GM12864 (cell line): ENCODE measurements at regions not wholly inside any gene's neighbourhood (a gene's known extent, or its start where the extent isn't known, plus 50 kb on each side); places are given as distances from the start of the nearest gene placed in this dataset.
"Not testable (repeated sequence)": the region's sequence is repeated elsewhere in the genome, so short reads cannot be mapped to it uniquely, and the experiment has no call there.

Source experiments
- DNase-seq: peaks from one replicate; pipeline ENCODE4 v3.0.0-alpha.2; 2011; ENCODE audit warnings: low read depth
- H3K4me3 ChIP-seq: 2 replicates; pipeline ENCODE4 v1.5.1; 2011; ENCODE audit warnings: mild to moderate bottlenecking, low read depth, low read length, control low read depth
- CTCF ChIP-seq: IDR thresholded peaks from 2 replicates; pipeline ENCODE4 v1.5.1; 2011; ENCODE audit warnings: low read depth, mild to moderate bottlenecking, moderate library complexity, low read length, control low read depth, inconsistent platforms; ENCODE audit errors: missing control alignments

- no peak overlapping the region for H3K4me3 ChIP-seq
- TF ChIP-seq CTCF: no peak
- no peak for DNase-seq
Observed at GRCh38 chr10:117621795-117622420, 79.4 kb downstream of the EMX2 start.

GRCh38 chr10:117622471-117623184, 80.1 kb downstream of the EMX2 start:
- no peak for TF ChIP-seq CTCF
- H3K4me3 ChIP-seq: no peak overlapping the region
- DNase-seq: no peak

GRCh38 chr10:117626228-117626627, 83.7 kb downstream of the EMX2 start:
- TF ChIP-seq CTCF: no peak
- no peak for DNase-seq
- H3K4me3 ChIP-seq: no peak overlapping the region

DNA sequence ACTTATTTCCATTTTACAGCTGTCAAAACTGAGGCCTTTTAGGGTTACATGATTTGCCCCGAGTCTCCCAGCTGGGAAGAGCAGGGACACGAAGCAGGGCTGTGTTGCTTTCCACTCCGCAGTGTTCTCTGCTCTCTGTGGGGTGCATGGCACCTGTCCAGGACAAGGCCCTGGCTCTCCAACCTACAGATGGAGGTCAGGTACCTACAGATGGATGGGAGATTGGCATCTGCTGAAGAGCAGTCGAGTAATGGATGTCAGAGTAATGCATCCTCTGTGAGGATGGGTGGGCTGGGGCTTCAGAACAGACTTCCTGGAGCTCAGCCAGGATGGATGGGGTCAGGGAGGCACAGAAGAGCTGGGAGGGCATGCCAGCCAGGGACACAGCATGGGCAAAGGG, 85.0 kb downstream of the EMX2 start:
- no peak for DNase-seq
- no peak overlapping the region for H3K4me3 ChIP-seq
- TF ChIP-seq CTCF: no peak

DNA sequence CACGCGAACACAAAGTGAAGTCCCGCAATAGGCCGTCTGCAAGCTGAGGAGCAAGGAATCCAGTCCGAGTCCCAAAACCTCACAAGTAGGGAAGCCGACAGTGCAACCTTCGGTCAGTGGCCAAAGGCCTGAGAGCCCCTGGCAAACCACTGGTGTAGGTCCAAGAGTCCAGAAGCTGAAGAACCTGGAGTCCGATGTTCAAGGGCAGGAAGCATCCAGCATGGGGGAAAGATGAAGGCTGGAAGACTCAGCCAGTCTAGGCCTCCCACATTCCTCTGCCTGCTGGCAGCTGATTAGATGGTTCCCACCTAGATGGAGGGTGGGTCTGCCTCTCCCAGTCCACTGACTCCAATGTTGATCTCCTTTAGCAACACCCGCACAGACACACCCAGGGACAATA, 87.2 kb downstream of the EMX2 start:
- H3K4me3 ChIP-seq, DNase-seq: not testable (repeated sequence)

- no peak for TF ChIP-seq CTCF
- H3K4me3 ChIP-seq: no peak overlapping the region
- no peak for DNase-seq
Observed at GRCh38 chr10:117631276-117632145, 89.0 kb downstream of the EMX2 start.

DNA sequence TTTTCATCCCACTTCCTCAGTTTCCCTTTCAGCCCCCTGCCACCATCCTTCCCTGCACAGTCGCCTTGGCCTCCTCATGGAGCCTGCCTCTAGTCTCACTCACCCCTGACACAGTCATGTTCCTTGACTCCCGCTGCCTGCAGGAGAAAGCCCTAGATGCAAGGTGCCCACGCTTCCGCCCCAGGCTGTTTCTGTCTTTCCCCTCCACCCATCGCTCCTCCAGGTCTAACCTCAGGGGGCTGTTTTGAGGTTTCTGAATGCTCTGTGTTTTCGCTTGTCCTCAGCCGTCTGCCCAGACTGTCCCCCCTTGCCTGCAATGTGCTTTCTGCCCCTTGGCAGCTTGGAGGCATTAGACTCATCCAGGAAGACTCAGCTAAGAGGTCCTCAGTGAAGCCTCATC, 89.9 kb downstream of the EMX2 start:
- TF ChIP-seq CTCF: no peak
- DNase-seq: no peak
- H3K4me3 ChIP-seq: no peak overlapping the region
